ENCODE measurements at regions not wholly inside any gene's neighbourhood (a gene's known extent, or its start where the extent isn't known, plus 50 kb on each side); places are given as distances from the start of the nearest gene placed in this dataset.
"Not testable (repeated sequence)": the region's sequence is repeated elsewhere in the genome, so short reads cannot be mapped to it uniquely, and the experiment has no call there.

DNA sequence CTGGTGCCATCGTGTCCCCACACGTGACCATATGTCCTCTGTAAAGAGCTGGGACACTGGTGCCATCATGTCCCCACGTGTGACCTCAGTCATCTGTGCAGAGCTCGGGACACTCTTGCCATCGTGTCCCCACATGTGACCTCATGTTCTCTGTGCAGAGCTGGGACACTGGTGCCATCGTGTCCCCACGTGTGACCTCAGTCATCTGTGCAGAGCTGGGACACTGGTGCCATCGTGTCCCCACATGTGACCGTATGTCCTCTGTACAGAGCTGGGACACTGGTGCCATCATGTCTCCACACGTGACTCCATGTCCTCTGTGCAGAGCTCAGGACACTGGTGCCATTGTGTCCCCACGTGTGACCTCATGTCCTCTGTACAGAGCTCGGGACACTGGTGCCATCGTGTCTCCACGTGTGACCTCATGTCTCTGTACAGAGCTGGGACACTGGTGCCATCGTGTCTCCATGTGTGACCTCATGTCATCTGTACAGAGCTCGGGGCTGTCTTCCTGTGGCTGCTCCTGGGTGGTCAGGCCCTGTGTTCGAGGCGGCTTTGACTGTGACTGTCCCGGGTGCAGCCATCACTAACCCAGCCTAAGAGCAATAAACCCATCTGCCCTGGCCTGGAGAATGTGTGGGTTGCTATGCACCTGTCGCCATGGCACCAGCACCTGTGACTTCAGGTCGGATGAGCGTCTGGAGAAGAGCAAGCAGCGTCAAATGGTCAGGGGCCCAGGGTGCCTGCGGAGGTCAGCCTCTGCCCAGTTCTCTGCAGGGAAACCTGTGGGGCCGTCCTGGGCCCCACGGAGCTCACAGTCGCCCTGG, 334.4 kb downstream of the ADGRD1 start:
- Histone ChIP-seq H3K4me1 (no peaks in the 10 kb centered on the region), H3K27ac (no peak overlapping the region), H3K9me3 (no peaks in the 10 kb centered on the region), H3K4me3 (no peak overlapping the region), H3K36me3 (no peaks in the 10 kb centered on the region), H3K27me3 (no peaks in the 10 kb centered on the region)
- intact Hi-C loops (cut with DNase I; ENCODE audit: low total_unique reads) = no loop called here
- TF ChIP-seq, protein P1, sequence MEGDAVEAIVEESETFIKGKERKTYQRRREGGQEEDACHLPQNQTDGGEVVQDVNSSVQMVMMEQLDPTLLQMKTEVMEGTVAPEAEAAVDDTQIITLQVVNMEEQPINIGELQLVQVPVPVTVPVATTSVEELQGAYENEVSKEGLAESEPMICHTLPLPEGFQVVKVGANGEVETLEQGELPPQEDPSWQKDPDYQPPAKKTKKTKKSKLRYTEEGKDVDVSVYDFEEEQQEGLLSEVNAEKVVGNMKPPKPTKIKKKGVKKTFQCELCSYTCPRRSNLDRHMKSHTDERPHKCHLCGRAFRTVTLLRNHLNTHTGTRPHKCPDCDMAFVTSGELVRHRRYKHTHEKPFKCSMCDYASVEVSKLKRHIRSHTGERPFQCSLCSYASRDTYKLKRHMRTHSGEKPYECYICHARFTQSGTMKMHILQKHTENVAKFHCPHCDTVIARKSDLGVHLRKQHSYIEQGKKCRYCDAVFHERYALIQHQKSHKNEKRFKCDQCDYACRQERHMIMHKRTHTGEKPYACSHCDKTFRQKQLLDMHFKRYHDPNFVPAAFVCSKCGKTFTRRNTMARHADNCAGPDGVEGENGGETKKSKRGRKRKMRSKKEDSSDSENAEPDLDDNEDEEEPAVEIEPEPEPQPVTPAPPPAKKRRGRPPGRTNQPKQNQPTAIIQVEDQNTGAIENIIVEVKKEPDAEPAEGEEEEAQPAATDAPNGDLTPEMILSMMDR (IDR thresholded peaks at IDR 0.05) = no peak
- TF ChIP-seq POLR2A (IDR thresholded peaks at IDR 0.05) = no peak
- peak in 1 of 2 donors; percentile 1 for DNase-seq

DNA sequence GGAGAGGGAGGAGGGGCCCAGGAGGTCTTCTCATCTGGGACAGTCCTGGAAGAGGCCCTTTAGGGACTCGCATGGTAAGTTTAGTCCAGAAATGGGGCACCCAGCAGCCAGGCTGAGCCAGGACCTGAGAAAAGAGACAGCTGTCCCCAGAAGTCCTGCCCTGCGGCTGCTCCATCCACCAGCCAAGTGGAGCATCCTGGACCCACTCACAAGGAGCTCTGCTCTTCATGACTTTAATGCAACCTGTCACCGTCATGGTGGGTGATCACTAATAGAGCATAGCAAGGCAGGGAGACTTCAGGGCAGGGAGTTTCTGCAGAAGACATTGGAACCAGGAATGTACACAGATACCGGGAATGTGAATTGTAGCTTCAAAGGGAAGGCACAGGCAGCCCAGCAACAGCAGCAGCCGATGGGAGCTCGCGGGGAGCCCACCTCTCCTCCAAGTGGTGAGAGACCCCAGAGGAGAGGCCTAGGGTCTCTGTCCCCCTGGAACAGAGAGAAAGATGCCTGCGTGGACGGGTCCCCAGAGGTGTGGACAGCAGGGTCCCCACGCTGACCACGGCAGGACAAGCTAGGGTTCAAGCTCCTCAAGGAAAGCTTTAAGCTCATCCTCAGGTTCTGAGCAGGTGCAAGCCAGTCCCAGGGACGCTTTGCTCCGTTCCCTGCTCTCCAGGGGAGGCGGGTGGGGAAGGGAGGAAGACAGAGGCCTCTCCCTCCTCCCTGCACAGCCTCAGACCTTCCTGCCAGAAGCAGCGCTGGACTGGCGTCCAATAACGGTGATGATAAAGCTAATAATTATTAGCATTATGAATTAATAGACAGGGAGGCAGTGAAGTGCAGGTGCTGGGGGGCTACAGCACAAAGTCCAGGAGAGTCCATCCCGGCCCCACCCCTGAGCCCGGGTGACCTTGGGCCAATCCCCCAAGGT, 335.3 kb downstream of the ADGRD1 start:
- H3K36me3 ChIP-seq; H3K4me3 ChIP-seq; H3K4me1 ChIP-seq; H3K9me3 ChIP-seq; H3K27ac ChIP-seq; intact Hi-C loops (cut with DNase I; ENCODE audit: low total_unique reads); H3K27me3 ChIP-seq: not testable (repeated sequence)
- peak in 1 of 2 donors; percentile 3 for DNase-seq

- not testable (repeated sequence) for H3K36me3 ChIP-seq, H3K9me3 ChIP-seq, H3K27me3 ChIP-seq, H3K4me1 ChIP-seq, DNase-seq, H3K27ac ChIP-seq, H3K4me3 ChIP-seq
- intact Hi-C loops (cut with DNase I; ENCODE audit: low total_unique reads) = loop anchor here (10.0 kb wide), 1 partner anchor 375 kb away; no protein-coding TSS in a partner anchor
These were observed 336.1 kb downstream of the ADGRD1 start for GRCh38 chr12:131289807-131290206.

DNA sequence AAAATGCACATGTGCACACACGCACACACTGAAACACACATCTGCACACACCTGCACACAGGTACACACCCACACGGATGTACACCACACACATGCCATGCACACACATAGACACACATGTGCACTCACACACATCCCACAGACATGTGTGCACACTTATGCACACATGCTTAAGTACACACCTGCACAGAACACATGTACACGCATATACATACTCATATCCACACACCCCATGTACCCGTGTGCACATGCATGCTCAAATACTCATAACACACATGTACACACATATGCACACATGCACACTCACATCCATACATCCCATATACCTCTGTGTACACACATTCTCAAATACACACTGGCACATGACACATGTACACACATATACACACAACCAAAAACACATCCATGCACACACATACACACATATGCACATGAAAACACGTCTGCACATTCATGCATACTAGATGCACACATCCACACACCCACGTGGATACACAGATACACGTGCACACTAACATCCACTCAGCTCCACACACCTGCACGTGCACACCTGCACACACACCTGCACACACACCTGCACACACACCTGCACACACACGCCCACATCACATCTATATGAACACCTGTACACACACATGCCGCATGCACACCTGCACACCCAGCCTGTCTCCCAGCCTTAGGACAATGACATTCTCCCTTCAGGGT, 336.7 kb downstream of the ADGRD1 start:
- Histone ChIP-seq H3K4me3 (no peak overlapping the region), H3K36me3 (no peaks in the 10 kb centered on the region), H3K27ac (no peak overlapping the region), H3K4me1 (no peaks in the 10 kb centered on the region), H3K27me3 (no peaks in the 10 kb centered on the region), H3K9me3 (no peaks in the 10 kb centered on the region)
- peak in 1 of 2 donors; percentile 1 for DNase-seq
- TF ChIP-seq, protein P1 (IDR thresholded peaks at IDR 0.05) = no peak
- TF ChIP-seq POLR2A (IDR thresholded peaks at IDR 0.05) = no peak
- intact Hi-C loops (cut with DNase I; ENCODE audit: low total_unique reads) = loop anchor here (10.0 kb wide), 1 partner anchor 374 kb away; no protein-coding TSS in a partner anchor

DNA sequence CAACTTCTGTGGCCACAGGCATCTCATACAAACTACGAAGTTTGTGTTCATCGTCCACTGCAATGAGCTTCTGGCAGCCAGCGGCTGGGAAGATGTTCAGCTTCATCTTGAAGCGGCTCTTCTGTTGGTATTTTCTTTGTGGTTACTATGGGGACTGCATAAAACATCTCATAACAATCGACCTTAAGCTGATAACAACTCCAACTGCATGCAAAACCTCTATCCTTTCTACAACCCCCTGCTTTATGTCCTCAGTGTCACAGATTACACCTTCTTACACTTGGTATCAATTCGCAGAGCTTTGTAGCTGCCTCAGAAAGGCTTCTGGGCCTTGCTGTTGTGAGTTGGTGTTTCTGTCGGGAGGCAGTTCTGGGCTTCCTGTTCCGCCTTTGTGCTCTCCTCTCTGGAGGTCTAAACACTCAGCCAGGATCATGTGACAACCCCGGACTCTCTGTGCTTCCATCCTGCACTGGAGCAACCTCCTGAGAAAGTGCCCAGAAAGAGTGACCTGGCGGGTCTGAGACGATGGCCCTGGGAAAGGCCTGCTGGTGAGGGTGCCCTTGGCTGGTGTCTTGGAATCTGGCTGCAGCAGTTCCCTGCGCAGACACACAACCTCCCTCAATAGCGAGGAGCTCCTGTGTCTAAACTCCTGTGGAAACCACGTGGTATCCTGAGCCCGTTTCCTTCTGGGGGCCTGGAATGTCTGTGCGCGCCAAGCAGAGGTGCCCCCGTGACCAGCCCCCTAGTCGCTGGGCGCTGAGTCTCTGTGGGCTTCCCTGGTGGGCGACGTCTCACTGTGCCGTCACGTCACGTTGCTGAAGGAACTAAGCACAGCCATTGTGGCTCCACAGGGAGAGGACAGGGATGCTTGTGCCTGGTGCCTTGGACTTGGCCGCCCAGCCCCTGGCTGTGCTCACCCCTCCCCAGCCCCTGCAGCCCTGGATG, 339.6 kb downstream of the ADGRD1 start:
- not testable (repeated sequence) for H3K27me3 ChIP-seq, H3K4me3 ChIP-seq, H3K36me3 ChIP-seq, H3K4me1 ChIP-seq, H3K27ac ChIP-seq, H3K9me3 ChIP-seq
- intact Hi-C loops (cut with DNase I; ENCODE audit: low total_unique reads) = loop anchor here (10.0 kb wide), 1 partner anchor 371 kb away; no protein-coding TSS in a partner anchor
- DNase-seq = peak in 1 of 2 donors; percentile 7

GRCh38 chr12:131294716-131295115, 341.0 kb downstream of the ADGRD1 start:
- not testable (repeated sequence) for H3K4me3 ChIP-seq, H3K4me1 ChIP-seq, H3K27ac ChIP-seq, H3K27me3 ChIP-seq, H3K36me3 ChIP-seq, H3K9me3 ChIP-seq
- intact Hi-C loops (cut with DNase I; ENCODE audit: low total_unique reads) = loop anchor here (10.0 kb wide), 1 partner anchor 370 kb away; no protein-coding TSS in a partner anchor
- DNase-seq = peak in 1 of 2 donors; percentile 9

DNA sequence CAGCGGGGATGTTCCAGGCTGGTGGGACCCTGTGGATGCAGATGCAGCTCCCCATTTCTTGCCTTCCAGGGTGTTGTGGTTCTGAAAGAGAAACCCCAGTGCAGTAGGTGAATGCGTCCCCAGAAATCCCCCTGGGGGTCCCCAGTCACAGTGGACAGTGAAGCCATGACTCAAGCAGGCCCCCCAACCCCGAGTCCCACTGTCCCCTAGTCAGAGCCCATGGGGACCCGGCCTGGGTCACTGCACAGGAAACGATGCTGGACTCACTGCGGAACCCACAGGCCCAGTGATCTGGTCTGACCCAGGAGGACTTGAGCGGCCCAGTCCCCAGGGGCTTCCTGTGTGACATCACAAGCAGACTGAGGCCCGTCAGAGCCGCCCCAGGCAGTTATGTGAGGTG, 341.4 kb downstream of the ADGRD1 start:
- not testable (repeated sequence) for H3K4me1 ChIP-seq, H3K36me3 ChIP-seq, H3K9me3 ChIP-seq, H3K27ac ChIP-seq, H3K27me3 ChIP-seq, H3K4me3 ChIP-seq, DNase-seq
- intact Hi-C loops (cut with DNase I; ENCODE audit: low total_unique reads) = loop anchor here (10.0 kb wide), 1 partner anchor 370 kb away; no protein-coding TSS in a partner anchor

- not testable (repeated sequence) for H3K4me1 ChIP-seq, H3K36me3 ChIP-seq, H3K27ac ChIP-seq, H3K27me3 ChIP-seq, H3K4me3 ChIP-seq, H3K9me3 ChIP-seq
- intact Hi-C loops (cut with DNase I; ENCODE audit: low total_unique reads) = loop anchor here (10.0 kb wide), 1 partner anchor 369 kb away; no protein-coding TSS in a partner anchor
- peak in 1 of 2 donors; percentile 7 for DNase-seq
These were observed 341.9 kb downstream of the ADGRD1 start for GRCh38 chr12:131295559-131295958.

- DNase-seq = peak in 1 of 2 donors; percentile 8
- not testable (repeated sequence) for H3K9me3 ChIP-seq, H3K36me3 ChIP-seq, H3K27me3 ChIP-seq, H3K27ac ChIP-seq, H3K4me3 ChIP-seq, H3K4me1 ChIP-seq
- intact Hi-C loops (cut with DNase I; ENCODE audit: low total_unique reads) = loop anchor here (10.0 kb wide), 1 partner anchor 369 kb away; no protein-coding TSS in a partner anchor
These were observed 342.4 kb downstream of the ADGRD1 start for GRCh38 chr12:131296136-131296535.

All from uterus (tissue), 3 donors.